ENCODE measurements at regions not wholly inside any gene's neighbourhood (a gene's known extent, or its start where the extent isn't known, plus 50 kb on each side); places are given as distances from the start of the nearest gene placed in this dataset.

- TF ChIP-seq, protein P1, sequence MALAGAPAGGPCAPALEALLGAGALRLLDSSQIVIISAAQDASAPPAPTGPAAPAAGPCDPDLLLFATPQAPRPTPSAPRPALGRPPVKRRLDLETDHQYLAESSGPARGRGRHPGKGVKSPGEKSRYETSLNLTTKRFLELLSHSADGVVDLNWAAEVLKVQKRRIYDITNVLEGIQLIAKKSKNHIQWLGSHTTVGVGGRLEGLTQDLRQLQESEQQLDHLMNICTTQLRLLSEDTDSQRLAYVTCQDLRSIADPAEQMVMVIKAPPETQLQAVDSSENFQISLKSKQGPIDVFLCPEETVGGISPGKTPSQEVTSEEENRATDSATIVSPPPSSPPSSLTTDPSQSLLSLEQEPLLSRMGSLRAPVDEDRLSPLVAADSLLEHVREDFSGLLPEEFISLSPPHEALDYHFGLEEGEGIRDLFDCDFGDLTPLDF (CRISPR knock-in tag; IDR thresholded peaks at IDR 0.05): no peak
- no peak for TF ChIP-seq ELF4 (CRISPR knock-in tag; IDR thresholded peaks at IDR 0.05; ENCODE audit: low read depth)
- no peak for TF ChIP-seq ZNF121 (CRISPR knock-in tag; IDR thresholded peaks at IDR 0.05)
- TF ChIP-seq SOX15 (CRISPR knock-in tag; IDR thresholded peaks at IDR 0.05): no peak
- no peak for TF ChIP-seq ZBTB21 (CRISPR knock-in tag; IDR thresholded peaks at IDR 0.05; ENCODE audit: borderline replicate concordance)
- TF ChIP-seq OVOL2 (CRISPR knock-in tag; IDR thresholded peaks at IDR 0.05; ENCODE audit: borderline replicate concordance): no peak
- TF ChIP-seq, protein P2, sequence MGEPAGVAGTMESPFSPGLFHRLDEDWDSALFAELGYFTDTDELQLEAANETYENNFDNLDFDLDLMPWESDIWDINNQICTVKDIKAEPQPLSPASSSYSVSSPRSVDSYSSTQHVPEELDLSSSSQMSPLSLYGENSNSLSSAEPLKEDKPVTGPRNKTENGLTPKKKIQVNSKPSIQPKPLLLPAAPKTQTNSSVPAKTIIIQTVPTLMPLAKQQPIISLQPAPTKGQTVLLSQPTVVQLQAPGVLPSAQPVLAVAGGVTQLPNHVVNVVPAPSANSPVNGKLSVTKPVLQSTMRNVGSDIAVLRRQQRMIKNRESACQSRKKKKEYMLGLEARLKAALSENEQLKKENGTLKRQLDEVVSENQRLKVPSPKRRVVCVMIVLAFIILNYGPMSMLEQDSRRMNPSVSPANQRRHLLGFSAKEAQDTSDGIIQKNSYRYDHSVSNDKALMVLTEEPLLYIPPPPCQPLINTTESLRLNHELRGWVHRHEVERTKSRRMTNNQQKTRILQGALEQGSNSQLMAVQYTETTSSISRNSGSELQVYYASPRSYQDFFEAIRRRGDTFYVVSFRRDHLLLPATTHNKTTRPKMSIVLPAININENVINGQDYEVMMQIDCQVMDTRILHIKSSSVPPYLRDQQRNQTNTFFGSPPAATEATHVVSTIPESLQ (CRISPR knock-in tag; IDR thresholded peaks at IDR 0.05): no peak
Measured at GRCh38 chr1:232414100-232414499, 215.8 kb downstream of the SIPA1L2 start (continued).

DNA sequence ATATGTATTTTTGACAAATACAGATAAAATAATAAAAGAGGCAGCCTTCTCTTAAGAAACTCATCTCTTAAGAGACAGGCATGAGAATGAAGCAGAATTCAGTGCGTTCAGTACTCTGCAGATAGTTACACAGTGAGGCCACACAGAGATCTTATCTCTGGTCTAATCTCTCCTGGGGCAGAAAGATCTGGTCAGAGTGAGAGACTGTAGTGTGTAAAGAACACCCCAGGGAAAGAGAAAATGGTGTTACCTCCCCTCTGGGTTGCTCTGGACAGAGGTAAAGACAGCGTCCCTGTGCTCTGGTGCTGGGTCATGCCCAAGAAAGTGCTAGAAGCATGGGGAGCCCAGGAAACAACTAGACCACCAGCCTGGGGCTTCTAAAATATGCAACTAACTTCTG is 216.3 kb downstream of the SIPA1L2 start:
- TF ChIP-seq NR2C2 (CRISPR knock-in tag; IDR thresholded peaks at IDR 0.05): no peak
- no peak for TF ChIP-seq TP53 (CRISPR knock-in tag; IDR thresholded peaks at IDR 0.05)
- TF ChIP-seq KAT7 (CRISPR knock-in tag; IDR thresholded peaks at IDR 0.05; ENCODE audit: borderline replicate concordance): no peak
- TF ChIP-seq, protein P1 (CRISPR knock-in tag; IDR thresholded peaks at IDR 0.05): no peak
- no peak for TF ChIP-seq NR3C1 (CRISPR knock-in tag; conservative IDR thresholded peaks at IDR 0.05; ENCODE audit: low read depth)
- TF ChIP-seq, protein P3, sequence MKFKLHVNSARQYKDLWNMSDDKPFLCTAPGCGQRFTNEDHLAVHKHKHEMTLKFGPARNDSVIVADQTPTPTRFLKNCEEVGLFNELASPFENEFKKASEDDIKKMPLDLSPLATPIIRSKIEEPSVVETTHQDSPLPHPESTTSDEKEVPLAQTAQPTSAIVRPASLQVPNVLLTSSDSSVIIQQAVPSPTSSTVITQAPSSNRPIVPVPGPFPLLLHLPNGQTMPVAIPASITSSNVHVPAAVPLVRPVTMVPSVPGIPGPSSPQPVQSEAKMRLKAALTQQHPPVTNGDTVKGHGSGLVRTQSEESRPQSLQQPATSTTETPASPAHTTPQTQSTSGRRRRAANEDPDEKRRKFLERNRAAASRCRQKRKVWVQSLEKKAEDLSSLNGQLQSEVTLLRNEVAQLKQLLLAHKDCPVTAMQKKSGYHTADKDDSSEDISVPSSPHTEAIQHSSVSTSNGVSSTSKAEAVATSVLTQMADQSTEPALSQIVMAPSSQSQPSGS (CRISPR knock-in tag; IDR thresholded peaks at IDR 0.05; ENCODE audit: borderline replicate concordance, low read depth): no peak
- TF ChIP-seq OVOL2 (CRISPR knock-in tag; IDR thresholded peaks at IDR 0.05; ENCODE audit: borderline replicate concordance): no peak
- no peak for TF ChIP-seq RELA (CRISPR knock-in tag; IDR thresholded peaks at IDR 0.05; ENCODE audit: borderline replicate concordance)
- TF ChIP-seq ZNF121 (CRISPR knock-in tag; IDR thresholded peaks at IDR 0.05): no peak
- TF ChIP-seq STAT6 (CRISPR knock-in tag; conservative IDR thresholded peaks at IDR 0.05; ENCODE audit: low read depth): no peak
- no peak for TF ChIP-seq PRRX2 (CRISPR knock-in tag; IDR thresholded peaks at IDR 0.05)
- TF ChIP-seq CTCF (IDR thresholded peaks at IDR 0.05): no peak
- TF ChIP-seq ZNF317 (CRISPR knock-in tag; IDR thresholded peaks at IDR 0.05; ENCODE audit: borderline replicate concordance, low read depth): no peak
- TF ChIP-seq, protein P4, sequence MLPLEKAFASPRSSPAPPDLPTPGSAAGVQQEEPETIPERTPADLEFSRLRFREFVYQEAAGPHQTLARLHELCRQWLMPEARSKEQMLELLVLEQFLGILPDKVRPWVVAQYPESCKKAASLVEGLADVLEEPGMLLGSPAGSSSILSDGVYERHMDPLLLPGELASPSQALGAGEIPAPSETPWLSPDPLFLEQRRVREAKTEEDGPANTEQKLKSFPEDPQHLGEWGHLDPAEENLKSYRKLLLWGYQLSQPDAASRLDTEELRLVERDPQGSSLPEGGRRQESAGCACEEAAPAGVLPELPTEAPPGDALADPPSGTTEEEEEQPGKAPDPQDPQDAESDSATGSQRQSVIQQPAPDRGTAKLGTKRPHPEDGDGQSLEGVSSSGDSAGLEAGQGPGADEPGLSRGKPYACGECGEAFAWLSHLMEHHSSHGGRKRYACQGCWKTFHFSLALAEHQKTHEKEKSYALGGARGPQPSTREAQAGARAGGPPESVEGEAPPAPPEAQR (CRISPR knock-in tag; IDR thresholded peaks at IDR 0.05): no peak
- no peak for TF ChIP-seq PRDM15 (CRISPR knock-in tag; IDR thresholded peaks at IDR 0.05)
- no peak for TF ChIP-seq JUN (CRISPR knock-in tag; IDR thresholded peaks at IDR 0.05)
- no peak for TF ChIP-seq CREM (CRISPR knock-in tag; IDR thresholded peaks at IDR 0.05)
- H3K27me3 Mint-ChIP-seq (ENCODE audit: low read depth): no peaks in the 10 kb centered on the region
- CTCF ChIA-PET: no interaction called here
- POLR2A ChIA-PET: no interaction called here
- no peak overlapping the region for H3K27ac Mint-ChIP-seq
- ATAC-seq: no peak
- DNase-seq (ENCODE audit: low spot score): no peak
- H3K36me3 Mint-ChIP-seq: peaks cover 16% of the 10 kb centered on the region
- H3K4me1 Mint-ChIP-seq: no peaks in the 10 kb centered on the region
- H3K4me3 Mint-ChIP-seq: no peak overlapping the region
- peaks cover 19% of the 10 kb centered on the region for H3K9me3 Mint-ChIP-seq
